Limb (tissue), 2 donors: ENCODE measurements at regions not wholly inside any gene's neighbourhood (a gene's known extent, or its start where the extent isn't known, plus 50 kb on each side); places are given as distances from the start of the nearest gene placed in this dataset.

Source experiments
- DNase-seq, 2 donors: peaks; one replicate each; pipeline ENCODE4 v3.0.0-alpha.2; 2016; ENCODE audit errors: extremely low spot score in 2 of 2

DNA sequence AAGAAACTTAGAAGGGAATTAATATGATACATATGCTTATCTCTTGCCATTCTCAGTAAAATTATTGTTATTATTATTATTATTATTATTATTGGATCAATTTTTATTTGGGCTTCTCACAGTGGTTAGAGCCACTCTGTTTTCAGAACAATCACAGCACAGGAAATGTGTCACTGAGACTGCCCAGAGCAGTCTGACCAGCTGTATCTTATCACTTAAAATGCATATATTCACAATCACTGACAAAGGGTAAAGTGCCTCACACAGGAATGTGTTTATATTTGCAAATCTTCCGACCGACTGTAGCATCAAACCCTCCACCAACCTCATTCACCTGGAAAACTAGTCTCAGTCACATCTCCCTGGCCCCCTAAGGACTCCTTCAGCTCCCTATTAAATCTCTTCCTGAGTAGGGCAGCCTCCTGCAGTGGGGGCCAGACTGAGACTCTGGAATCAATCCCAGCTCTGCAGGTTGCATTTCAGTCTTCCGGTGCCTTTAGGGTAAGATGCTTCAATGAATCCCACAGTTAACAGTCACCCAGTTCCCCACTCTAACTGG, 738.3 kb upstream of the SLITRK5 start:
- no peak for DNase-seq

DNA sequence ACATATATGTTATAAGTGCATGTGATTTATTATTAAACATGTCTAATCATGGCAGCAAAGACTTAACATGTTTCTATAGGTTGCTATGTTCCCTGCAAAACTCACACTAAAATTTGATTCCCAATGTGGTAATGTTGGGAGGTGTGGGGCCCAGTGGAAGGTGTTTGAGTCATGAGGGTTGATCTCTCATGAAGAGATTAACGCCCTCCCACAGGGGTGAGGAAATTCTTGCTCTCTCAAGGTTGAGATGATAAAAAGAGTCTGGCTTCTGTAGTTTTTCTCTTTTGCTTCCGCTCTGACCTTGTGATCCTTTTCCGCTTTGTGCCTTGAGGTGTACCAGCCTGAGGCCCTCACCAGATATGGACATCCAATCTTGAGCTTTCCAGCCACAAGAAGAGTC, 737.5 kb upstream of the SLITRK5 start:
- no peak for DNase-seq

DNA sequence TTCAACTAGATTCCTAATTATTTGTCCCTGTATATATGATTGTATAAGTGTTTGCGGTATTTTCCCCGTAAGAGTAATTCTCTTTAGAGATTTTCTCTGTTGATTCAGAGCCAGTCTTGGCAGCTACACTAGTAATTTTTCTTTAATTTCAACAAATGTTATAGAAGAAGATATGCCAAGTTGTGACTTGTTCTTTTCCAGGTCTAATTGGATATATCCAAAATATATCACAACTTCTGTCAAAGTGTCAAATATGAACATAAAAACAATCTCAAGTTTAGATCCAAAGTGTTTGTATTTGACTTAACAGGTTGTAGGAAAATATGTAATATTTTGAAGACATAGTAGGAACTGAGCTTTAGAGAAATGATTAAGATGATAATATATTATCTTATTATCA, 733.9 kb upstream of the SLITRK5 start:
- no peak for DNase-seq

DNA sequence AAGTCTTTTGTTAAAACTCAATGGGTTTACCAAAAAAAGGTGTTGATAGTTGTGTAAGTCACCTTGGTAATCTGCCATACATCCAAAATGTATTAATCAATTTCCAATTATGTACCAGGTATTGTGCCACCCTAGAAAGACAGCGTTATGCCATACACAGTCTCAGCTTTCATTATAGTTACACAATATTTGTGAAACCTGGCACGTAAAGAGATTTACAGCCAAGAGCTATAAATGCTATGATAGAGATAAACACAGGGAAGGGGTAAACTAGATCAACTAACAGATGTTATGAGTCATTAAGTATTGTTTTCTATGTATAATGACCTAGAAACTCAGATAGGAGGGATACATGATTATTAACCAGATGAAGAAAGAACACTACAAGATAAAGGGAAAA, 725.6 kb upstream of the SLITRK5 start:
- DNase-seq = no peak

DNA sequence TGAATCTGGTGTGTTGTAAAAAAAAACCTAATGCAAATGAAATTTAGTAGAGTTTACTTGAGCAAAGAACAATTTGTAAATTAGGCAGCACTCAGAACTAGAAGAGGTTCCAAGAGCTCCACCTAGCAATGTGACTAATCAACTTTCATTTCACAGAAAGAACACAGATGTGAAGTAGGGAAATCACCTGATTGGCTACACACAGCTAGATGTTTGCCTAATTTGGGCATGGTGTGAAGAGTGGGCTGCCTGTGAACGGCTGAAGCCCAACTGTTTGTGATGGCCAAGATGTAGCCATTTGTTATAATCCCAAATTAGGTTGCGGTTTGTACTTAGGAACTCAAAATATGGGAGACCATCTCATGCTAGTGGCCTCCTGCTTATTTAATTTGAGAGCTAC, 724.4 kb upstream of the SLITRK5 start:
- DNase-seq = no peak

DNA sequence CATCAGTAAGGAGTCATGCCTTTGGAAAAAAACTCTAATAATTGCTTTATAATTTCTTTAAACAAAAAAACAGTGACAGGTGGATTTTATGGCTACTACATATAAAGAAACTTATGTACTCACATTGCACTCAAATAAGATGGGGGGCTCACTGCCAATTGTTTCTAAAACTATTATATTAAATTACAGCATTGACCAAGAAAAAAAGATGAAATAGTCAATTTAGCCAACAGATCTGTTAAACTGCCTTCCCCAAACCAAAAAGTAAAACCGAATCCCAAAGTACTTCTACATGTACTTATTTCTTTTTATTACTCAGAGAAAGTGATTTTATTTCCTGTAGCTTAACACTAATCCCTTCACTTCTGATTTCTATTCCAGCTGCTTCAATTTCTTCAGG, 716.8 kb upstream of the SLITRK5 start:
- DNase-seq = peak in 1 of 2 donors; percentile 36

DNA sequence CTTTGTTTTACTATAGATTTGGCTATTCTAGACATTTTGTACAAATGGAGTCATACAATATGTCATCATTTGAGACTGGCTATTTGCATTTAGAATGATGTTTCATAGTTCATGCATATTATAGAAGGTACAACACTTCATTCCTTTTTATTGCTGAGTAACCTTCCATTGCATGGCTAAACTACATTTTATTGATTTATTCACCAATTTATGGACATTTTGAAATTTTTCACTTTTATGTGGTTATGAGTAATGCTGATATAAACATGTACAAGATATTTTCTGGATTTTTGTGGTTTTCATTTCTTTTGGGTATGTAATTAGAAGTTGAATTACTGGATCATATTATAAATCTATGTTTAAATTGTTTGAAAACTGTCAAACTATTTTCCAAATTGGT, 710.3 kb upstream of the SLITRK5 start:
- no peak for DNase-seq

DNA sequence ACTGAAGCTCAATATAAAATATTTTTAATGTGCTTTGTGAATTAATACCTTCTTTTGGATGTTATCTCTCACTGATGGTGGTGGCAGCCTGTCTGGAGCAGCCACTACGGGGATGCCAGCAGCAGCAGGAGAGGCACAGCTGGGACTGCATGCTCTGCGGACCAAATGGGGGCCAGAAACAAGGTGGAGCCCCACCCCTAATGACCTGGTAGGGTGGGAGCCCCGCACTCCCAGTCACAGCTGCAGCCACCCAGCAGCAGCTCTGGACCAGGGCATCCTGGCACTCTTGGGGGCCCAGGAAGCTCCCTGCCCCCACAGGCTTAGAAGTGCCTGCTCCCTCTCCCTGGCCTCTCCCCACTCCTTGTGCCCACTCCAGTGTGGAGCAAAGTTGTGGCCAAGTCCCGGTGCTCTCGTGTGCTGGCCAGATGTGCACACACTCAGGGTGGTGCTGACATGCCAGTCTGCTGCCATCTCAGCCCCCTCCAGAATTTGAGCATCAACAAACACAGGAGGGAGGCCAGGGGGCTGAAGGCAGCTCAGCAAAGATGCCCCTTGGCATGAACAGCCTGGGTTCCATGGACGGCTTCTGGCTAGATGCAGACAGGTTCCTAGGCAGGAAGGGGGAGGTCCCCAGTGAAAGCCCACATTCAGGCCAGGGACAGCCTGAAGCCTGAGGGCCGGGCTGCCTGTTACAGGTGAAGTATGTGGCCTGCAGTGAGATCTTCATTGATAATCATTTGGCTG, 696.7 kb upstream of the SLITRK5 start:
- DNase-seq = no peak

DNA sequence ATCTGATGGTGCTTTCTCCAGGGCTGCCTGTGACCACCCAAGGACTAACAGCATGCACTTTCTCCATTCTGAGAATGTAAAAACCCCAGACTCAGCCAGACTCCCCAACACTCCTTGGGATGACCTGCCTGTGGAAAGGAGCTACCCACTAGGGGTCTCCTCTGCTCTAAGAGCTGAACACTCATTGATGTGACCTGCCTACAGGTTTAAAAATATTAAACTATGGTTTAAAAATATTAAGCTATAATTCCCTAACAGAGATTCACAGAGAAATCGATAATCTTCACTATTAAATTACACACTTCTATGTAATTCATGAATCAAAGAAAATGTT, 696.2 kb upstream of the SLITRK5 start:
- DNase-seq = no peak

DNA sequence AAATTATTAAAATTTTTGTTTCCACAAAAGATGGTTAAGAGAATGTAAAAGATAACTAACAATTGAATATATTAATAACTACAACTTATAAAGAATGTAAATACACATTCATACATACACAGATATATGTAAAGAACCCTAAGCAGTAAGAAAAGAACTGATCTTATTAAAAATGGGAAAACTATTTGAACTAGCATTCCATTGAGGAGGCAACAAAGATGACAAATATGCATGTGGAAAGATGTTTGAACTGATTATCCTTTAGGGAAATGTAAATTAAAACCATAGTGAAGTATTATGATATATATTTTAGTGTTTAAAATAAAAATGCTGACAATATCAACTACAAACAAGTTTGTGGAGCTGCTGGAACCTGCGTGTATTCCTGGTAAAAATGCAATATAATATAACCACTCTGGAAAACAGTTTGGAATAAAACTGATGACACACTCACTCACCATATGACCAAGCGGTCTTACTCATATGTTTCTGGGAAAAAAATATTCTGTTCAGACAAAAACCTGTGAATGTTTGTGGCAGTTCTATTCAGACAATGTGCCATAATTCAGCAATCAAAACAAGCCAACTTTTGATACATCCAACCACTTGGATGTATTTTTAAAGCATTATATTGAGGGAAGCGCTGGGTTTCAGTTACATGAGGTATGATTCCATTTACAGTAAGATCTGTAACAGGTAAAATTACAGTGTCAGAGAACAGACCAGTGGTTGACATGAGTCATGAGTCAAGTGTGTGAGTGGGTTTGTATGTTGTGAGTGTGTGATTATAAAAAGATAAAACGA, 694.4 kb upstream of the SLITRK5 start:
- DNase-seq = no peak

DNA sequence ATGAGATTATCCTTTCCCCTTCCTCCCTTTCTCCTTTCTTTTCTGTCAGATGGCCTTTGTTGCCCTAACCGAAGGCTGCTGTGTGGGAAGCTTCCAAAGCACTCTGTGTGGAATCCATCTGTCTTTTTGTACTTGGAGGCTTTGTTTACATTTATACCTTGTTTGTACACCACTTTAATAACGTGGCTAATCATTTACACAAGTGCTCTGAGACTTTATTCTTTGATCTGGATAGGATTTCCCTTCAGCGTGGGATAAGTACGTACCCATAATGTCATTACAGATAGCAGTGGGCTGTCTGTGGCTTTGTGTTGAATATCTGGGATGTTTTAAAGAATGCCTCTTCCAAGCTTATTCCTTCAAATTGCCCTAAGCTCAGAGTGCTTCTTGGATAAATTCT, 684.7 kb upstream of the SLITRK5 start:
- DNase-seq = no peak

DNA sequence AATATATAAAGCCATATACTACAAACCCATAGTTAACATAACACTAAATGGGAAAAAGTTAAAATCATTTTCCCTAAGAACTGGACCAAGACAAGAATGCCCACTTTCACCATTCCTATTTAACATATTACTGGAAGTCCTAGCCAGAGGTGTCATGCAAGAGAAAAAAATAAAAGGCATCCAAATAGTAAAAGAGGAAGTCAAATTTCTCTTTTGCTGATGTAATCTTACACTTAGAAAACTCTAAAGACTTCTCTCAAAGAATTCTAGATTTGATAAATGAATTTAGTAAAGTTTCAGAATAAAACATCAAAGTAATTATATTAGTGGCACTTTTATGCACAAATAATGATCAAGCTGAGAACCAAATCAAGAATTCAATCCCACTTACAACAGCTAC, 678.9 kb upstream of the SLITRK5 start:
- no peak for DNase-seq

DNA sequence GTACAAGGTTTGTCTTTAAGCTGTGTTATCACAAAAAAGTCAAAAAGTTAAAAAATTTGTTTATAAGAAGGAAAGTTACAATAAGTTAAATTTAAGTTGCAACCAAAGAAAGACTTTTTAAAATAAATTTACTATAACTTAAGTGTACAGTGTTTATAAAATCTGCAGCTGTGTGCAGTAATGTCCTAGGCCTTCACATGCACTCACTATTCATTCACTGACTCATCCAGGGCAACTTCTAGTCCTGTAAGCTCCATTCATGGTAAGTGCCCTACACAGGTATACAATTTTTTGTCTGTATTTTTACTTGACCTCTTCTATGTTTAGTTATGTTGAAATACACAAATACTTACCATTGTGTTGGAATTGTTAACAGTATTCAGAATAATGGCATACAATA, 667.9 kb upstream of the SLITRK5 start:
- DNase-seq = no peak

DNA sequence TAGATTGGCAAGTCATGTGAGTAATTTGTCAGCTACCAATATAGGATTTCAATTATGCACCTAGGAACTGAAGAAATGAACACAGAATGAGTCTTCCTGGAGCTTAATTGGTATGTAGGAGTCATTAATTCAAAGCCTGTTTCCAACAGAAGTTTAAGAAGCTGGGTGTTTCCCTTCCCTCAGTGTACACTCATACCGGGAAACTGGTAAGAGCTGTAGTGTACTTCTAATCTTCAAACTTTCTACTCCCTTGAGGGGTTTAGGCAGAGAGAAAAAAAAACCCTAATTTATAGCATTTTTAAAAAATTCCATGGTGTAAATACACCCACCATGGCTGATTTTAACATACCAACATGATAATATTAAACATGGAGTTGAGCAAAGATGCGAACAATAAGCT, 665.7 kb upstream of the SLITRK5 start:
- DNase-seq = no peak

DNA sequence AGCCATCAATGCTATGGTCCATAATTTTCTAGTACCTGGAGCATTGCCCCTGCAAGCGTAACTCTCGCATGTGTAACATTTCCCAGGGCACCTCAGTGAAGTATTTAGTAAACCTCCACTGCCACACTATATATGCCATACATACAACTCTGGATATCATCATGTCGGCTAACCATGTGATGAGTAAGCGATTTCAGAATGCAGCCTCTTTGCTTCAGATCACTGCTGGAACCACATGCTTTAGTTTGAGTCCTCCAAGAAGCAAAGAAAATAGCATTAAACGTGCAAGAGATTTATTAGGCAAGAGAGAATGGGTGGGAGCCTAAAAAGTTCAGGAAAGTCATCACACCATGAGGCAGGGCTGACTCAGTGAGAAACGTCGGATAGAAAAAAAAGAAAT, 635.6 kb upstream of the SLITRK5 start:
- no peak for DNase-seq

DNA sequence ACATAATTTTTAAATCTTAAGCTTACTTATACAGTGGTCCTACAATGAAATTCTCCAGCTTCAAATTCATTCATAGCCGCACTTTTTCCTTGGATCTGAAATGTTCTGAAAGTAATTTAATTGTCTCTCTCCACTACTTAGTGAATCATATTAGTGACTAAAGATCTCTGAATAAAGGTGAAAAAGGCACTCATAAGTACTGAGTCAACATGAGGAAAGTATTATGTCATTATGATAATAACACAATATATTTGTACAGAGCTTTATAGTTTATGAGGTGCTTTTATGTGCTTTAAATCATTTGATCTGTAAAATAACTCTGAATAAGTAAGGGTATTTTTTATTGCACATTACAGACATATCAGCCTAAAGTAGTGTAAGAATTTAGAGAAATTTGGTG, 628.2 kb upstream of the SLITRK5 start:
- no peak for DNase-seq

DNA sequence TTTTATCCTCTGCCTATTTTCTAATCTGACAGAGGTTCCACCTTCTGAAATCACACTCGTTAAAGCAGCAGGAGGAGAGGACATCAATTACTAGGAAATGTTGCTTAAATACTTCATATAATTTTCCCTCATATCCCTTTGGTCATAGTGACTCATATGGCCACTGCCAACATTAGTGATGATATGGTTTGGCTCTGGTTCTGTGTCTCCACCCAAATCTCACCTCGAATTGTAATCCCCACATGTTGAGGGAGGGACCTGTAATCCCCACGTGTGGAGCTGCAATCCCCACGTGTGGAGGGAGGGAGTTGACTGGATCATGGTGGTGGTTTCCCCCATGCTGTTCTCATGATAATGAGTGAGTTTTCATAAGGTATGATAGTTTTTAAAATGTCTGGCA, 618.4 kb upstream of the SLITRK5 start:
- DNase-seq = no peak

DNA sequence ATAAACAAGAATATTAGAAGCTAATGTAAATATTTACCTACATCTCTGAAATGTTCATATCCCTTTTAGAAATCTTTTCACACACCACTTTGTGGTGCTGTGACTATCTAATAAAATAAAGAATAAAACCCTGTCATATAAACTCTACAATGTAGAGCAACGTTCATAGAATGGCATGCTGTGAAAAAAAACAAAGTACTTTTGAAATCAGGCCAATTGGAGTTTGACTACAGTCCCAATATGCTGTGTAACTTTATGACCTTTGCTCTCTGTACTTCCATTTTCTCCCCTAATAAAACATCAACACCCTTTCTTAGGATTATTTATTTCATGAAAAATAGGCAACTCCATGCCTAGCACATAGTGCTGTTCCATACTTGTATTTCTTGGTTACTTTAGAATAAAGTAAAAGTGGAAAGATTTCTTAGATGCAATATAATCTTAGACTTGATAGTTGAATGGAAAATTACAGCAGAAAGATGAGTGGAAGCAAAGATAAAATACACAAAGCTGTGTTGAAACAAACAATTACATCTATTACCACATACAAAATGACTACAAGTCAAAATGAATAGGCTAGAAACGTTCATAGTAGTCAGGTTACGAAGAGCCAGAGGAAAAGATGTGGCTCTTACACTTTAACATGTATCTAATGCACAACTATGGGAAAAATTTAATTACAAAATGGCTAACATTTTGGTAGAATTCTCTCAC, 613.2 kb upstream of the SLITRK5 start:
- no peak for DNase-seq

DNA sequence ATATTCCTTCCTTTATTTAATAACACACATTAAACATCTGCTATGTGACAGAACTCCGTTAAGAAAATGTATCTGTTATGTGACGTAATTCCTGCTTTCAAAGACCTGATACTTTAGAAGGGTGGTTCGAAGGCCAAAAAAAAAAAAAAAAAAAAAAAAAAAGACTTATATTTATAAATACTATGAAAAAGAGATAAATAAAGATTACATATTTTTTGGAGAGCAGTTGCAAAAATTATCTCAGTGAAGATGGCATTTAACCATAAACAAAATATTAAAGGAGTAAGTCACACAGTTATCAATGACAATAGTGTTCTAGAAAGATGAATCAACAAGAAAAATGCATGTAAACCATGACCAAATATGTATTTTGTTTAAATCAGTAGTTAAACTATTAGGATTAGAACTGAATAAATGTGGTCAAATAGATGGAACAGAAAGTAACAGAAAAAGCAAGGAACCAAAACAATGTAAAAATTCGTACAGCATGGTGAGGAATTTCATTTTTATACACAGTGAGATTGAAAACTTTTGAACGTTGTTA, 612.3 kb upstream of the SLITRK5 start:
- no peak for DNase-seq

DNA sequence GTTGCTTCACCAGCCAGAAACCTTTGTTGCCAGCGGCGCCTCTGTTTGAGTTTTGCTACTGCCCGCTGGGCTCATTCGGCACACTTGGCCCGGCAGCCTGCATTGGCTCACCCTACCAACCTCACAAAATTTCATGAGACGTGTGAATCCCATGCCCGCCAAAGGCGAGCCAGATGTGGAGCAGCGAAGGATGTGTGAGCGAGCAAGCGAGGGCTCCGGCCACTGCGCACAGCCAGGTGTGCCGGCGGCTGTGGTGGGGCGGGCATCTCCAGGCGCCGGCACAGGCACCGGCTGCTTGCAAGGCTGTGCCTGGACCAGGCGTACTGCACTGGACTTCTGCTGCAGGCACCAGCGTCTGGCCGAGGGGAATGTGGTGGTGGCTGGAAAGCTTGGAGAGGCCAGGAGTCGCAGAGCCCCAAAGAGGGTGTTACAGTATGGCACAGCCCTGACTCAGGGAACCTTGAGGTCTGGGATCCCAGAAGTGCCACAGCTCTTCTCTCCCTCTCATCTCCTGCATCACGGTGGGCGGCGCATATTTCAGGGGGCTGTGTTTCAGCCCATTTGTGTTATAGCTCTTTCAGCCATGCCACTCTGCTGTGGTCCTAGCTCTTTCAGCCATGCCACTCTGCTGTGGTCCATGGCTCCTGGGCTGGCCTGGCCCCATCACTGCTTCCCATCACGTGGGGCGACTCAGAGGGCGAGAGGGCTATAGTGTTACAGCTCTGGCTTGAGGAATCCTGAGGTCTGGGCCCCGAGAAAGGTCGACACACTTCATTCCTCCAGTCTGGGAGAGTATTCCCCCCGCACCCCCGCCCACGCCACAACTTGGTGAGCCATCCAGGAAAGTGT, 592.0 kb upstream of the SLITRK5 start:
- DNase-seq = no peak
